HG03469 (cell line): ENCODE measurements at regions not wholly inside any gene's neighbourhood (a gene's known extent, or its start where the extent isn't known, plus 50 kb on each side); places are given as distances from the start of the nearest gene placed in this dataset.
"Not testable (repeated sequence)": the region's sequence is repeated elsewhere in the genome, so short reads cannot be mapped to it uniquely, and the experiment has no call there.

Experiments
- ATAC-seq: cut with Tn5 transposase; IDR thresholded peaks from one replicate; pipeline ENCODE4 v1.9.1; 2021; ENCODE audit warnings: mild to moderate bottlenecking, moderate library complexity, moderate number of reproducible peaks; ENCODE audit not compliant: unreplicated experiment

DNA sequence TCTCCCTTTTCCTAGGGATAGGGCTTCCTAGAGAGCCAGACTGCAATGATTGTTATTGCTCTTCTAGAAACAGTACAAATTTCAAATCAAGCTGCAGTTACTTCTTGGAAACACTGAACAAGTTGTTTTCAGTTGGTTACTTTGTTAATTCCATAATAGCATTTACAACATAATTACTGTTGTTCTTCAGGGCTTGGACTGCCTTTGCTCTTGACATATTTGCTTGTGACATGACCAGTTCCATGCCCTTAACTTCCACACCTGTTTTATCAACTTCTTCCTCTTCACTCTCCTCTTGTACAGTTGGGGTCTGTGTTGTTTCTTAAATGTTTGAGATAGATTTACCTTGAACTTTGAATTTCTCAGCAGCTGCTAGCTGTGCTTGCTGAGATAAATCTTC is 104.4 kb downstream of the SEC23IP start:
- ATAC-seq = no peak

DNA sequence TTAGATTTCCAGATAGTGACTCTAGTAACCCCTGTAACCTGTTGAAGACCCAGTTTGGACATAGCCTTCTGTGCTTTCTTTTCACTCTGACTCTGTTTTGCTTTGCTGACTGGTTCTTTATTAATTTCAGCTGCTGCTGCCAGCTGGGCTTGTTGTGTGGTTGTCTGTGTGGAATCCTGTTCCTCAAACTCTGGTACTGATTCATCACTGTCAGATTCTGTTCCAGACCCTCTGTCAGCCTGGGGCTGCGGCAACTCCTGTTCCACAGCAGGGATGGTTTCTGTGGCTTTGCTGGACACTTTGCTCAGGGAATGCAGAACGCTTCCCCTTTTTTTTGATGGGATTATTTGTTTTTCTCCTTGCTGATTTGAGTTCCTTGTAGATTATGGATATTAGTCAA is 104.9 kb downstream of the SEC23IP start:
- ATAC-seq = no peak

DNA sequence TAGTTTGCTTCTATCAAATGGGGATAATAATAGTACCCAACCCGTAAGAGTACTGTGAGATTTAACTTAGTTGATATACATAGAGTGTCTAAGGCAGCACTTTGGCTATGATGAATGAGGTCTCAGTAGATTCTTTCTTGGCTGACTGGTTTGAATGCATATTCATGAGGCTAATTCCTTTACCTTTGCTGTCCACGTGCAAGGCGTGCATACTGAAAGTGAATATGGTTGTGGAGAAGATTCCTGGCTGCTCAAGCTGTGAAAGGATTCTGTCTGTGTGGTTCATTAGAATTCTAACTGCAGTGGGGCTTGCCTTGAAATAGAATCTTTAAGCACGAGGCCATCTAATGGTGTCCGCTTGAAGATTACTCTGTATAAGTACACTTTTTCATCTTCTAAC is 110.3 kb downstream of the SEC23IP start:
- ATAC-seq = no peak

DNA sequence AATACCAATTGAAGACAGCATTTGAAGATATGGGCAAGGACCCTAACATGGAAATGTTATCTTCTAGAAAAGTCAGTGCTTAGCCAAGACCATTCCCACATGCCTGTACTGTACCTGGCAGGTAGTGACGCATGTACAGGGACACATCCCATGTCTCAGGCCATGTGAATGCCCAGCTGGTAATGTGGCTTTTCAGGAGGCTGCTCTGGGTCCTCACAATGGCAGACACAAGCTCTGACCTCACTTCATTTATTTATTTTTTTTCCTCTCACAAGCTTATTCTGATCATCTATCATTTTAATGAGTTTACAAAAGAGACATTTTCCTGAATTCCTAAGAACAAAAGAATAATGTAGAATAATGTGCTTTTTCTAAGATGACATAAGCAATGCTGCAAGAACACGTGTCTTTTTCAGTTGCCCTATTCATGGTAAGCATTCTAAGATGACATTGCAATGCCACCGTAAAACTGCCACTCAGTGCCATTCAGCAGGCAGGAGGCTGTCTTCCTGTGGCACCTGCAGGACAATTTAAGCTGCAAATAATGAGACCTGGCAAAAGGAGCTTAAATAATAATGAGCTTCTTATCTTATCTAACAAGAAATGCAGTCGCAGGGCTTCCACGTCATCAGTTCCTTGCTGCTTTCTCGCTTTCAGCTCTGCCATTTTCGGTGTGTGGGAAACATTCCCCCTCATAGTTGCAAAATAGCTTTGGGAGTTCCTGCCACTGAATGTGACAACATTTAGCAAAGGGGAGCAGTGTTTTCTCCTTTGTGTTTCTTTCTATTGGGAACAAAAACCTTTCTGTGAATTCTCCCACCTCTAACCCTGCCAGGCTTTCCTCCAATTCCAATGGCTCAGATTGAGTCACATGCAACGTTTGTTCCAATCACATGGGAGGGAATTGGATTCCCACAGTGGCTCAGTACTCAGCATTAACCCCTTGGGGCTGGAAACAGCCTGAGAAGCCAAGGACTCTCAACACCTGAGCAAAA is 113.0 kb downstream of the SEC23IP start:
- ATAC-seq = no peak

DNA sequence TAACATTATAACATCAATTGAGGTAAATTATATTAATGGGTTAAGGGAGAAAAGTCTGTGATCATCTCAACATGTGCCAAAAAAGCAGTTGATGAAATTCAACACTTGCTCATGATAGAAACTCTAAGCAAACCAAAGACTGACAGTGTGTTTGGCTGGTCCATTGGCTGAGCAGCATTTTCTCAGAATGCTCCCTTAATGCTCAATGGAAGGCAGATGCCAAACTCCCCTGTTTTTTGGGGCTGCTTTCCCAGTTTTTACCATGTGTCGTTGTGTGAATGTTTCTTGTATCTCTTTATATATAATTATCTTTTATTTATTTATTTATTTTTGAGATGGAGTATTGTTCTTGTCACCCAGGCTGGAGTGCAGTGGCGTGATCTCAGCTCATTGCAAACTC is 114.7 kb downstream of the SEC23IP start:
- no peak for ATAC-seq

DNA sequence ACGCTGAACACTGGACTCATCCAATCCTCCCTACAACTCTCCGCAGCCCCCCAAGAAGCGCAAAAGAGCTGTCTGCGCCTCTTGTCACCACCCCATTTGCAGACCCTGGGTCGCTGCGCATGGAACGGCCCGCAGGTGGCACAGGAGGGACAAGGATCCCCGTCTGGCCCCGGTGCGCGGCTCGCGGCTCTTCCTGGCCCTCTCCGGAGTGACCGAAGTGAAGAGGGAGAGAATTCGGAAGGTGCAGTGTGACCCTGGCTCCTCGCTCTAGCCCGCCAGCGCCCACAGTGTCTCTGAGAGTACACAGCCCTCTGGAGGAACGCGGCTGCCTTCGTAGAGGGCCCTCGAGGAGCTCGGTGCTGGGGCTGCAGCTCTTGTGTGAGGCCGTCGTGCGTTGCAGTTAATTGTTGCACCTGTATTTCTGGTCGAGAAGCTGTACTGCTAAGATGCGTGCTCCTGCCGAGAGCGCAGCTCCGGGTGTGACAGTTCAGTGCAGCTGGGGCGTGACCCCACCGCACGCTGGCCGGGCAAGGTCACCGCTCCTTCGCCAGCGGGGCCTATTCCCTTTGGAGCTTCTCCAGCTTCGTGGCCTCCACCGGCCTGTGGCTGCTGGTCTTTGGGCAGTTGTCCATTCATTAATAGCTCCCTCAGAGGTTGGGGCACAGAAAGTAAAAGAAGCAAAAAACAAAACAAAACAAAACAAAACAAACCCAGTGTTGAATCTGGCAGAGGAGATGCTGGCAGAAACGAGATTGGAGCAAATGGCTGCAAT is 119.0 kb downstream of the SEC23IP start:
- ATAC-seq = no peak

DNA sequence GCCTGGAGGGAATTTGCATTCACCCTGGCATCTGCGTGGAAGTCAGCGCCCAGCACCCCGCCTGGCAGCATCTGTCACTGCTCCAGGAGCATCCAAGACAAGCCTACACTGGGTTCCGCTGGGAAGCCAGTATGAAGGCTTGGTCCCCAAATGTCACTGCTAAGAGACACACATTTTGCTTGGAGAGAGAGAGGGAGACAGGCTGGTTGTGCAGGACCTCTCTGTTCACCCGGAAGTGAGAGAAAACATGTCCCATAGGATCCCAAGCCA is 119.5 kb downstream of the SEC23IP start:
- no peak for ATAC-seq

DNA sequence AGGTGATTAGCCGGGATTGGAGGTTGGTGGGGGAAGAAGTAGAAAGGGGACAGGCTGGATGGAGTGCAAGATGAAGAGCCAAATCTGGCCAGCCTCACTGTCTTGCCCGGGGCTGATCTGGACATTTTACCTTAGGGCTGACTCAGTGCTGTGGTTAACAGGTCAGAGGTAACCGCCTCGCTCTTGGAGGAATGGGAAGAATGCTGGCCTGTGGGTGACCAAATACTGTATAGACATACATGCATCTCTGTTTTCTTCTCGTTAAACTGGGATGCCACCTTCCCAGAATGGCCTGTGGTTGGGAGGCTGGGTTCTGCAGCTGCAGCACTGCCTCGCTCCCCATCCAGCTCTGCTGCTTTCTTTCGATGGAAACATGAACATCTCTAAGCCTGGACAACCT is 120.0 kb downstream of the SEC23IP start:
- ATAC-seq = no peak

DNA sequence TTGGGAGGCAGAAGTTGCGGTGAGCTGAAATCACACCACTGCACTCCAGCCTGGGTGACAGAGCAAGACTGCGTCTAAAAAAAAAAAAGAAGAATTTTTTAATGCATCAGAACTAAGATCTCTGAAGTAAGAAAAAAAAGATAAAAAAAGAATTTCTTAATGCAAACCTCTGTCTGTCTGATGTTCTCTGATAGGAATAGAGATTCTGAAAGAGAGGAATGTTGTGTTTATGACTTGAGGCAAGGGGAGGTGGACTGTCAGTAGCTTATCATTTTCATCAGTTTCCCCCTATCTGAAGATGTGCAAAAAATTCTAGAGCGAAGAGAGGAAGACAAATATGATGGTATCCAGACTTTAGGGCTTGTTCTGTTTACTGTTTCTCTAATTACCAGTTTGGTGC is 121.5 kb downstream of the SEC23IP start:
- no peak for ATAC-seq

DNA sequence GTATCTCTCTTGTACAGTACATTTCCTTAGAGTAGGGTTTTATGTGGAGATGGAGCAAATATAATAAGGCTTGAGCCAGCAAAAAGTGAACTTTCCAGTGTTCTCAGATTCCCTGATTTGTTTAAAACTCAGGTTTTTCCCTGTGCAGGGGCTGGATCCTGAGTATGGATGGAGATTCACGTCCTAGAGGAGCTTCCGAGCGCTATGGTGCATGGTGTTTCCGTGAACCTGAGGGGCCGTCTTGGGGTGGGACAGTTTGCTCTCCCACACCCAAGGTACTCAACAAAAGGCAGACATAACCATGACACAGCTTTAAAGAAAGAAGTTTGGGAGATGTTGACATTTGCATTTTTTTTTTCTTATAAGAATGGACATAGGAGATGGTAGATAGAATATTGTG is 122.5 kb downstream of the SEC23IP start:
- ATAC-seq = no peak

DNA sequence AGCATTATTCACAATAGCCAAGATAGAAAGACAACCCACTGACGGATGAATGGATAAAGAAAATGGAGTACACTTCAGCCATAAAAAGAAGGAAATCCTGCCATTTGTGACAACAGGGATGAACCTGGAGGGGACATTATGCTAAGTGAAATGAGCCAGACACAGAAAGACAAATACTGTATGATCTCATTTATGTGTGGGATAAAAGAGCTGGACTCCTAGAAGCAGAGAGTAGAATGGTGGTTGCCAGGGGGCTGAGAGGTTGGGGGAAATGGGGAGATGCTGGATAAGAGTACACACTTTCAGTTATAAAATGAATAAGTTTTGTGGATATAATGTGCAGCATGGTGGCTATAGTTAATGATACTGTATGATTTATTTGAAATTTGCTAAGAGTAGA is 124.4 kb downstream of the SEC23IP start:
- ATAC-seq = no peak

DNA sequence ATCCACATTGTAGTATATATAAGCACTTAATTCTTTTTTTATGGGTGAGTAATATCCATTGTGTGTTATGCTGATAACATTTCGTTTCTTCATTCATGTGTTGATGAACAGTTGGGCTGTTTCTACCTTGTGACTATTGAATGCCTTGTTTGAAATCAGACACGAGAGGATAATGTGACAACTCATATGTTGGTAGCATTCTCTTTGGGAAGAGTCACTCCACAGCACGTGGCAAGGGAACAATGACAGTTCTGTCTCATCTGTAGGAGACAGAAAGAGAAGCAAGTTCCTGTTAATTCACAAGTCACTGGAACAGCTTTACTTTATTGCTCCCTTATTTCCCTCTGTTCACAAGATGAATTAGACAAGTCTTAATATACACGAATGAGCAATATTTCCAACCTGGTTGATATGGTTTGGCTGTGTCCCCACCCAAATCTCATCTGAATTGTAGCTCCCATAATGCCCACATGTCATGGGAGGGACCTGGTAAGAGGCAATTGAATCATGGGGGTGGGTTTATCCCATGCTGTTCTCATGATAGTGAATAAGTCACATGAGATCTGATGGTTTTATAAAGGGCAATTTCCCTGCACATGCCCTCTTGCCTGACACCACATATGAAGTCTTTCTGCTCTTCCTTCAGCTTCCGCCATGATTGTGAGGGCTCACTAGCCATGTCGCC is 125.3 kb downstream of the SEC23IP start:
- no peak for ATAC-seq

DNA sequence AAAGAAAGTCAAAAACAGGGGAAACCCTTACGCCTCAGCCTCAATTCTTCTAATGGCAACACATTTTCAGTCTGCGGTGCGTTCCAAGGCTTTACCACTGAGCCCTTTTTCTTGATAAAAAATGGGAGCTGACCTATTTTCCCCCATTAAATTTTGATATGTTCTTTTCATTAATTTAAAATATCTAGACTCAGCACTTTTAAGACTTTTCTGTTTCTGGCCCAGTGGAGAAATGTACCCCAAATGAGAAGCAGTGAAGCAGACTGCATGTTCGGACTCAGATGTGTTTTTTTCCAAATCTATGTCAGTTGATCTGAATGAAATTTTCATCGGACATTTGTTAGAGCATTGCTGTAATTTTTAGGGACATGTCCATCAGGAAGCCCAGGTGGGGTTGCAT is 126.2 kb downstream of the SEC23IP start:
- ATAC-seq = no peak

DNA sequence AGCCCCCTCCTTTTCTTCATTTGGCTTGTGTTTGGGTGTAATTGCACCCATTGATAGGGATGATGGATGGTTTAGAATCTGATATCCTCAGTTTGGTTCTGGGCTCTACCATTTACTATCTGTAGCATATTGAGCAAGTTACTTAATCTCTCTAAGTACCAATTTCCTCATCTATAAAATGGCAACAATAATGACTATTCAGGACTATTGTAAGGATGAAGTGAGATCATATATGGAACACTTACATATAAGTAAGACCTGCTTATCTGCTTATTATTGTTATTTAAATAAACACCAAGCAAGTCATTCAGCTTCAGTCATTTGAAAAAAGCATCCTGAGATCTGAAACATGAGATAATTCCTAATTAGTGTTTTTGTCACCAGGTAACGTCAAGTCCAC is 127.0 kb downstream of the SEC23IP start:
- ATAC-seq = no peak

DNA sequence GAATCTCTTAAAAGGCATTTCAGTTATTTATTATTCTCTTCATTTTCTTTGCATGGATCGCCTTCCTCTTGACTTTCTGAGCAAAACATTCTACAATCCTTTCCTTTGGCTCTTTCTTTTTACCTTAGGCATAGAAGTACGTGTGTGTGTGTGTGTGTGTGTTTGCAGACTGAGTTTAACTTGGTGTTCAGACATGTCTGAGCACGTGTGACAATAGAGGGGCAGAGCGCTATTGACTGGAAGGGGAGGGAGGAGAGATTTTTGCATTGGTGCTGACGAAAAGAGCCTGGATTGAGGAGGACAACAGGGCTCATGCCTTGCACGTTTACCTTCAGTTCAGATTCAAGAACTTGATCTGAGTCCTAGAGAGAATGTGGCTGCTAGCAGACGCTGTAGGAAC is 129.8 kb downstream of the SEC23IP start:
- no peak for ATAC-seq

DNA sequence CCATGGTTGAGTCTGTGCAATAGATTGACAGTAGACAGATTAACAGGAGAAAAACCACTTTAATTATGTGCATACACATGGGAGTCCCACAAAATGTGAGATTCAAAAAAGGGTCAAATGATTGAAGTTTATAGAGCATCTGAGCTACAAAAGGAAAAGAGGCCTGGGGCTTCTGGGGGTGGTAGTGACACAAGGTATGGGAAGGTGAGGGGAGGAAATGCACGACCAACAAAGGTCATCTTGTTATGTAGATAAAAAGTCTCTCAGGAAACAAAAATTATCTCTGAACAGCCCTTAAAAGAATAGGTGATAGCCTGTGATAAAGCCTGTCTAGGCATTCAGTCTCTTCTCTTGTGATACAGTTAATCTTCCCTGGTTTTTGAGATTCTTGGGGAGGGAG is 141.7 kb downstream of the SEC23IP start:
- no peak for ATAC-seq

DNA sequence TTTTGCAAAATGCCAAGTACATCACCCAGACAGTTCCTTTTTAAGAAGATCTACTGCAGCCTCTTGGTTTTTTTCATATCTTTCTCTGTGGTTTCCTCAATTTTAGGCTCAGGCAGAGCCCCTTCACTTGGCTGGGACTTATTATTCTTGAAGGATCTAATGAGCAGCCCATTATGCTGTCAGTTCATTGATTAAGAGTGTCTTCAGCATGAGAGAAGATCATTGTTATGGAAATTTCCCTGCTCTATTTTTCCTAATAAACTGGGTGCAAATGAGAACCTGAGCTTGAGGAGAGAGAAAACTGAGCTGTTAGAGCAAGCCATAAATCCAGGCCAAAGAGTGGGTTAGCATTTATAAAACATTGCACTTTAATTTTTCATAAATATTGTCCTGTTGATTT is 146.5 kb downstream of the SEC23IP start:
- ATAC-seq = no peak

DNA sequence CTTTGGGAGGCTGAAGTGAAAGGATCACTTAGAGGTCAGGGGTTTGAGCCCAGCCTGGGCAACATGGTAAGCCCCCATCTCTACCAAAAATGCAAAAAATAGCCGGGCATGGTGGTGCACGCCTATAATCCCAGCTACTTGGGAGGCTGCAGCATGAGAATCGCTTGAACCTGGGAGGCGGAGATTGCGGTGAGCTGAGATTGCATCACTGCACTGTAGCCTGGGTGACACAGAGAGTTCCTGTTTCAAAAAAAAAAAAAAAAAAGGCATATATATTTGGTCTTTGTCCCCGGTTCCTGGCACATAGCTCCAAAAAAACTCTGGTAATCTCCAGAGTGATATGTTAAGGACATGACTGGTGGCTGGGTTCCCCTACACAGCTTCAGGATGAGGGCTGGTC is 147.3 kb downstream of the SEC23IP start:
- ATAC-seq = no peak

DNA sequence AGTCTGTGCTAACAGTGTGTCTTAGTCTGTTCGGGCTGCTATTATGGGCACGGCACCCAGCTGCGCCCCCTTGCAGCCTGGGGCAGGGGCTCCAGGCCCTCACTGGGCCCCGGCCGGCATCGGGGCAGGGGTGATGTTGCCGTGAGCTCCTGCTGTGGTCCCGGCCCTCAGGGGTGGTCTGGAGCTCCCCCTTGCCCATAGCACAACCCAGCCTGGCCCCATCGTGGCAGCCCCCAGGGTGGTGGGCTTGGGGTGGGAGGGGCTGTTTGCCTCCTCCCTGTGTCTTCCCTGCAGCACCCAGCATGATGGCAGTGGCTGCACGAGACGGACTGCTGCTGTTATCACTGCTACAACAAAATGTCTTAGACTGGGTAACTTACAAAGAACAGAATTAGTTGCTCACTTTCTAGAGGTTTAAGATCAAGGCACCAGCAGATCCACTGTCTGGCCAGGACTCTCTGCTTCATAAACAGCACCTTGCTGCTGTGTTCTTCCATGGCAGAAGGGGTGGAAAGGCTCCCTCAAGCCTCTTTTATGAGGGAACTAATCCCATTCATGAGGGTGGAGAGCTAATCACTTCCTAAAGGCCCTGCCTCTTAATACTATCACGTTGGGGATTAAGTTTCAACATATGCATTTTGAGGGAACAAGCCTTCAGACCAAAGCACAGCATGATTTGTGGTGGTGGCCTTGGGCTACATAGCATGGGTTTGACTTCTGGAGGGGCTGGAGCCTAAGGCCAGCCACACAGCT is 149.5 kb downstream of the SEC23IP start:
- no peak for ATAC-seq

DNA sequence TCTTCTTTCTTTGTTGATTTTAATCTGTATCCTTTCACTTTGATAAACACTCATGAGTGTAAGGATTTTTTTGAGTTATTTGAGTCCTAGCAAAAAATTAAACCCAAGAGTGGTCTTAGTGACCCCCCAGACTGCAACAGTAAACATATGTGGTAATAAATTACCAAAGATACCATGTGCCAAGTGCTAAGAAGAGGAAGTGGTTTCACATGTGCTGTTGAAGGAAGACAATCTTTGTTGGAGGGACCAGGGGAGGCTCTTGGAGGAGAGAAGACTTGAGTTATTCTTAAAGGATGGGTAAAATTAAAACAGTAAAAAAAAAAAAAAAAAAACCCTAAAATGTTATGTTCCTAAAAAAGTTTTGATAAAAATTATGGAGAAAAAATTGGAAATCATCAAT is 150.2 kb downstream of the SEC23IP start:
- ATAC-seq = no peak

DNA sequence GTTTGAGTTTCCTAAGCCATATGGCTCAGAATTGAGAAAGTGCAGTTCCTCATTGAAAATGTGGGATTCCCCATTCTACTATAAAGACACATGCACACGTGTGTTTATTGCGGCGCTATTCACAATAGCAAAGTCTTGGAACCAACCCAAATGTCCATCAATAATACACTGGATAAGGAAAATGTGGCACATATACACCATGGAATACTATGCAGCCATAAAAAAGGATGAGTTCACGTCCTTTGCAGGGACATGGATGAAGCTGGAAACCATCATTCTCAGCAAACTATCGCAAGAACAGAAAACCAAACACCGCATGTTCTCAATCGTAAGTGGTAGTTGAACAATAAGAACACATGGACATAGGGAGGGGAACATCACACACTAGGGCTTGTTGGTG is 154.8 kb downstream of the SEC23IP start:
- not testable (repeated sequence) for ATAC-seq
